CD4-positive, alpha-beta T cell (primary cell): ENCODE measurements at regions not wholly inside any gene's neighbourhood (a gene's known extent, or its start where the extent isn't known, plus 50 kb on each side); places are given as distances from the start of the nearest gene placed in this dataset.

Experiments used
- ATAC-seq: fragments of 200-7000 bp; cut with Tn5 transposase; one replicate; pipeline ENCODE4 v1.10.0; 2022; ENCODE audit warnings: mild to moderate bottlenecking; ENCODE audit not compliant: poor library complexity
- CTCF ChIA-PET: fragments of 350-600 bp; sonication (Branson Sonifier 250); formaldehyde crosslinking; loops from one replicate; lab custom pipeline; 2021; ENCODE audit warnings: antibody characterized with exemption, inconsistent platforms; lab: Charles Lee
- POLR2A ChIA-PET: fragments of 350-600 bp; sonication (Branson Sonifier 250); formaldehyde crosslinking; loops from one replicate; lab custom pipeline; 2021; ENCODE audit warnings: antibody characterized with exemption, inconsistent platforms; lab: Charles Lee
- DNase-seq, 14 experiments: peaks; one replicate each; pipeline ENCODE4 v3.0.0-alpha.2; 2013 to 2020; ENCODE audit warnings: mixed read lengths in 2 of 14
- H3K27ac ChIP-seq, 2 donors: one replicate each; pipeline versions ENCODE4 v1.5.1 to v1.7.0; 2013; ENCODE audit warnings: low read length in 2 of 2, low read depth in 1 of 2, mild to moderate bottlenecking in 1 of 2
- H3K27me3 ChIP-seq, 2 experiments: 1 replicate in 1 of 2; 2 replicates in 1 of 2; pipeline versions ENCODE4 v1.6.1 to v1.7.0; 2013; ENCODE audit warnings: low read length in 2 of 2, control low read depth in 1 of 2, mild to moderate bottlenecking in 1 of 2, moderate library complexity in 1 of 2; ENCODE audit not compliant: insufficient read depth in 2 of 2, control insufficient read depth in 1 of 2
- H3K36me3 ChIP-seq: one replicate; pipeline ENCODE4 v1.6.1; 2013; ENCODE audit warnings: low read length, control low read depth; ENCODE audit not compliant: insufficient read depth
- H3K4me1 ChIP-seq: one replicate; pipeline ENCODE4 v1.6.1; 2013; ENCODE audit warnings: low read length, control low read depth; ENCODE audit not compliant: insufficient read depth
- H3K4me3 ChIP-seq: one replicate; pipeline ENCODE4 v1.5.1; 2013; ENCODE audit warnings: mild to moderate bottlenecking, low read length, moderate library complexity
- H3K9me3 ChIP-seq, 2 experiments: 1 replicate in 1 of 2; 2 replicates in 1 of 2; pipeline versions ENCODE4 v1.6.1 to v1.7.0; 2013; ENCODE audit warnings: low read length in 2 of 2, mild to moderate bottlenecking in 2 of 2, control low read depth in 1 of 2, moderate library complexity in 1 of 2; ENCODE audit not compliant: control insufficient read depth in 1 of 2, insufficient read depth in 1 of 2
- H3K27ac Mint-ChIP-seq: one replicate; pipeline ENCODE4 v1.8.0; 2020; ENCODE audit warnings: mixed read lengths
- H3K27me3 Mint-ChIP-seq: one replicate; pipeline ENCODE4 v1.8.0; 2021; ENCODE audit warnings: mixed read lengths
- H3K36me3 Mint-ChIP-seq: one replicate; pipeline ENCODE4 v1.8.0; 2021; ENCODE audit warnings: low read depth, mixed read lengths
- H3K4me1 Mint-ChIP-seq: one replicate; pipeline ENCODE4 v1.8.0; 2021; ENCODE audit warnings: low read depth, mixed read lengths
- H3K4me3 Mint-ChIP-seq: one replicate; pipeline ENCODE4 v1.8.0; 2020; ENCODE audit warnings: mild to moderate bottlenecking, mixed read lengths
- H3K9me3 Mint-ChIP-seq: one replicate; pipeline ENCODE4 v1.8.0; 2020; ENCODE audit warnings: mixed read lengths
- CTCF ChIP-seq: fragments of 200-600 bp; IDR thresholded peaks from one replicate; pipeline ENCODE4 v1.8.0; 2022; ENCODE audit warnings: antibody characterized with exemption, mild to moderate bottlenecking
- intact Hi-C, 2 experiments: fragments of 100-400 bp; cut with DNase I in 1 of 2; cut with micrococcal nuclease in 1 of 2; formaldehyde crosslinking; loops; one replicate each; pipeline versions ENCODE4 v1.15.1 to v1.9.0; 2023 to 2025; cut with DNase I, micrococcal nuclease

- CTCF ChIA-PET = no interaction called here
These were observed 52.5 kb upstream of the PITX2 start for GRCh38 chr4:110675426-110675825.

GRCh38 chr4:110676241-110676640 is 53.4 kb upstream of the PITX2 start:
- Mint-ChIP-seq H3K36me3 (no peaks in the 10 kb centered on the region), H3K9me3 (no peaks in the 10 kb centered on the region), H3K4me1 (no peaks in the 10 kb centered on the region), H3K27me3 (peaks cover 36% of the 10 kb centered on the region), H3K4me3 (no peak overlapping the region), H3K27ac (no peak overlapping the region)
- H3K4me1 ChIP-seq = no peaks in the 10 kb centered on the region
- no peaks in the 10 kb centered on the region for H3K9me3 ChIP-seq
- H3K27me3 ChIP-seq = peaks cover 0 to 3% of the 10 kb centered on the region in 2 experiments
- DNase-seq (no peak), ATAC-seq (no peak)
- no peak for TF ChIP-seq CTCF
- H3K36me3 ChIP-seq = no peaks in the 10 kb centered on the region
- H3K4me3 ChIP-seq = no peak overlapping the region
- no peak overlapping the region for H3K27ac ChIP-seq
- CTCF ChIA-PET = interaction anchor here (0.5 kb wide), 1 partner anchor 13 kb away, joined by 3 read pairs; no protein-coding TSS in a partner anchor
- intact Hi-C loops = no loop called here
- POLR2A ChIA-PET = no interaction called here

More at GRCh38 chr4:110675426-110675825, 52.5 kb upstream of the PITX2 start:
- POLR2A ChIA-PET = no interaction called here
- Mint-ChIP-seq H3K27ac (no peak overlapping the region), H3K4me1 (no peaks in the 10 kb centered on the region), H3K27me3 (peaks cover 36% of the 10 kb centered on the region), H3K4me3 (no peak overlapping the region), H3K36me3 (no peaks in the 10 kb centered on the region), H3K9me3 (no peaks in the 10 kb centered on the region)
- Histone ChIP-seq H3K4me3 (no peak overlapping the region), H3K27ac (no peak overlapping the region), H3K4me1 (no peaks in the 10 kb centered on the region), H3K27me3 (peaks cover 0 to 3% of the 10 kb centered on the region in 2 experiments), H3K9me3 (no peaks in the 10 kb centered on the region), H3K36me3 (no peaks in the 10 kb centered on the region)
- intact Hi-C loops = no loop called here
- DNase-seq (no peak), ATAC-seq (no peak)
- TF ChIP-seq CTCF = no peak

- H3K4me3 Mint-ChIP-seq = no peak overlapping the region
- no peak for DNase-seq
- POLR2A ChIA-PET = no interaction called here
These were observed 55.8 kb upstream of the PITX2 start for GRCh38 chr4:110678517-110679227.

More at GRCh38 chr4:110678517-110679227, 55.8 kb upstream of the PITX2 start:
- ATAC-seq = no peak
- intact Hi-C loops = no loop called here
- H3K9me3 ChIP-seq = no peaks in the 10 kb centered on the region
- no peaks in the 10 kb centered on the region for H3K4me1 ChIP-seq
- Mint-ChIP-seq H3K4me1 (no peaks in the 10 kb centered on the region), H3K27me3 (peaks cover 26% of the 10 kb centered on the region), H3K27ac (no peak overlapping the region), H3K9me3 (no peaks in the 10 kb centered on the region), H3K36me3 (no peaks in the 10 kb centered on the region)
- H3K27me3 ChIP-seq = no peaks in the 10 kb centered on the region
- H3K4me3 ChIP-seq = no peak overlapping the region
- no peaks in the 10 kb centered on the region for H3K36me3 ChIP-seq
- no peak overlapping the region for H3K27ac ChIP-seq
- CTCF ChIA-PET = no interaction called here
- TF ChIP-seq CTCF = no peak
